ENCODE measurements at regions not wholly inside any gene's neighbourhood (a gene's known extent, or its start where the extent isn't known, plus 50 kb on each side); places are given as distances from the start of the nearest gene placed in this dataset.
"Not testable (repeated sequence)": the region's sequence is repeated elsewhere in the genome, so short reads cannot be mapped to it uniquely, and the experiment has no call there.

DNA sequence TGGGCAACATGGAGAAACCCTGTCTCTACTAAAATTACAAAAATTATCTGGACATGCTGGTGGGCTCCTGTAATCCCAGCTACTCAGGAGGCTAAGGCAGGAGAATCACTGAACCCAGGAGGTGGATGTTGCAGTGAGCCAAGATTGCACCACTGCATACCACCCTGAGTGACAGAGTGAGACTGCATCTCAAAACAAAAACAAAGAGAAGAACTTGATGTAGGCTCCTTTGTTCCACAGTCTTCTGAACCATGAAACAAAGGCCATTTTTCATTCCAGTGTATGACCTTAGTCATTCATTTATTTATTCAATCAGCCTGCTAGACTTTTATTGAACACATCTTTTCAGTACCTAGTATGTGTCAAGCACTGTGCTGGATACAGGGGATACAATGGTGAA is 369.6 kb downstream of the FAT3 start:
- H3K9me3 ChIP-seq (ENCODE audit: low read depth, low read length) = no peaks in the 10 kb centered on the region
- H3K4me3 ChIP-seq = no peak overlapping the region
- H3K9ac ChIP-seq (ENCODE audit: insufficient read length) = no peak overlapping the region
- no peak for DNase-seq (ENCODE audit: low read depth, low spot score)
- TF ChIP-seq FOXP2 (optimal IDR thresholded peaks at IDR 0.05; ENCODE audit: control extremely low read depth, extremely low read length, insufficient read depth) = no peak
- TF ChIP-seq POLR2AphosphoS5 (IDR thresholded peaks at IDR 0.05; ENCODE audit: borderline replicate concordance, low read depth, low read length) = no peak
- TF ChIP-seq EZH2 (IDR thresholded peaks at IDR 0.05) = no peak
- no peak overlapping the region for H3K27ac ChIP-seq
- no peaks in the 10 kb centered on the region for H3K36me3 ChIP-seq (ENCODE audit: insufficient read depth, low read length)

GRCh38 chr11:92595052-92595451 is 370.4 kb downstream of the FAT3 start:
- Histone ChIP-seq H3K9me3 (ENCODE audit: low read depth, low read length) (no peaks in the 10 kb centered on the region), H3K27ac (no peak overlapping the region), H3K4me3 (no peak overlapping the region), H3K36me3 (ENCODE audit: insufficient read depth, low read length) (no peaks in the 10 kb centered on the region), H3K9ac (ENCODE audit: insufficient read length) (no peak overlapping the region)
- TF ChIP-seq POLR2AphosphoS5 (IDR thresholded peaks at IDR 0.05; ENCODE audit: borderline replicate concordance, low read depth, low read length) = no peak
- TF ChIP-seq FOXP2 (optimal IDR thresholded peaks at IDR 0.05; ENCODE audit: control extremely low read depth, extremely low read length, insufficient read depth) = no peak
- no peak for TF ChIP-seq EZH2 (IDR thresholded peaks at IDR 0.05)
- no peak for DNase-seq (ENCODE audit: low read depth, low spot score)

DNA sequence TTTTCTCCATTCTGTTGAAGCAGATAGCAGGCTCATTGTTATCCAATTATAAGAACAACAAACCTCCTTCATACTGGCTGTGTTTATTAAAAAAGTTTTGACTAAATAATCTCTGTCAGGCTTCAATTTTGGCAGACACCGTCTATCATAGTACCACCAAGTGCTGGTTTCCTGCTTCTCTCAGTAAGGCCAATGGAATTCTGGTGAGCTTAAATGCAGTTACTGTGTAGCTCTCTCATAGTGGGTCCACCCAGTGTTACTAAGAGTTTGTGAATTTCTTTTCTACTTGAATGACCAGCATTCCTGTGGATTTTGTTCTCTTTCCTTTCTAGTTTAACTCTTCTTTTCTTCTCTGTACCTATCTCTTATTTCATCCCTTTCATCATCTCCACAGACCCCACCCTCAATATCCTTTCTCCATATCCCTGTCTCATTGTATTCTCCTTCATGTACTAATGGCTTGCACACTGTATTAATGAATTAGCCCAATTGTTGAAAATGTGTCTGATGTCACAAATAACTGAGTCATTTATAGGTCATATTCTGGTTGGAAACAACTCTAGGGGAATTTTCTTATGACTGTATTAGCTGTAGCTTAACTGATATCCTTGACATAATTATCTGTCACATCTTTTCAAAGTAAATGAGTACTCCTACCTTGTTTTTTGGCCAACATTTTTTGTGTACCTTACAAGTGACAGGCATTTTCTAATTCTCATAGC is 372.1 kb downstream of the FAT3 start:
- Histone ChIP-seq H3K9ac (ENCODE audit: insufficient read length) (no peak overlapping the region), H3K27ac (no peak overlapping the region), H3K4me3 (no peak overlapping the region), H3K36me3 (ENCODE audit: insufficient read depth, low read length) (no peaks in the 10 kb centered on the region), H3K9me3 (ENCODE audit: low read depth, low read length) (no peaks in the 10 kb centered on the region)
- no peak for DNase-seq (ENCODE audit: low read depth, low spot score)
- TF ChIP-seq FOXP2 (optimal IDR thresholded peaks at IDR 0.05; ENCODE audit: control extremely low read depth, extremely low read length, insufficient read depth) = no peak

DNA sequence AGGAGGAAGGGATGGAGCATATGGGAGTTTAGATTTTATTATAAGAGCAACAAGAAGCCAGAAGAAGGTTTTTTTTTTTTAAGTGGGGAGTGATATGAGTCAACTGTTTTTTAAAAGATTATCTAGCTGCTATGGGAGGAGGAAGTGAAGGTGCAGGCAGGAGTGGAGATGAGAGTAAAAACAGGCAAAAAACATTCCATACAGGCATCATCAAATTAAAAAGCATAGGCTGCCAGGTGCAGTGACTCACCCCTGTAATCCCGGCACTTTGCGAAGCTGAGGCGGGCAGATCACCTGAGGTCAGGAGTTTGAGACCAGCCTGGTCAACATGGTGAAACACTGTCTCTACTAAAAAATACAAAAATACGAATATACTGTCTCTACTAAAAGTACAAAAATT is 368.4 kb upstream of the MTNR1B start:
- Histone ChIP-seq H3K36me3 (ENCODE audit: insufficient read depth, low read length) (no peaks in the 10 kb centered on the region), H3K4me3 (no peak overlapping the region), H3K9me3 (ENCODE audit: low read depth, low read length) (no peaks in the 10 kb centered on the region), H3K9ac (ENCODE audit: insufficient read length) (no peak overlapping the region), H3K27ac (no peak overlapping the region)
- no peak for TF ChIP-seq FOXP2 (optimal IDR thresholded peaks at IDR 0.05; ENCODE audit: control extremely low read depth, extremely low read length, insufficient read depth)
- TF ChIP-seq EZH2 (IDR thresholded peaks at IDR 0.05) = no peak
- no peak for TF ChIP-seq POLR2AphosphoS5 (IDR thresholded peaks at IDR 0.05; ENCODE audit: borderline replicate concordance, low read depth, low read length)
- DNase-seq (ENCODE audit: low read depth, low spot score) = no peak

- no peak for DNase-seq (ENCODE audit: low read depth, low spot score)
- no peak overlapping the region for H3K9ac ChIP-seq (ENCODE audit: insufficient read length)
- H3K36me3 ChIP-seq (ENCODE audit: insufficient read depth, low read length) = no peaks in the 10 kb centered on the region
- H3K27ac ChIP-seq = no peak overlapping the region
- no peaks in the 10 kb centered on the region for H3K9me3 ChIP-seq (ENCODE audit: low read depth, low read length)
- H3K4me3 ChIP-seq = no peak overlapping the region
- TF ChIP-seq EZH2 (IDR thresholded peaks at IDR 0.05) (no peak), POLR2AphosphoS5 (IDR thresholded peaks at IDR 0.05; ENCODE audit: borderline replicate concordance, low read depth, low read length) (no peak), FOXP2 (optimal IDR thresholded peaks at IDR 0.05; ENCODE audit: control extremely low read depth, extremely low read length, insufficient read depth) (no peak)
Observed at GRCh38 chr11:92605667-92606066, 363.8 kb upstream of the MTNR1B start.

DNA sequence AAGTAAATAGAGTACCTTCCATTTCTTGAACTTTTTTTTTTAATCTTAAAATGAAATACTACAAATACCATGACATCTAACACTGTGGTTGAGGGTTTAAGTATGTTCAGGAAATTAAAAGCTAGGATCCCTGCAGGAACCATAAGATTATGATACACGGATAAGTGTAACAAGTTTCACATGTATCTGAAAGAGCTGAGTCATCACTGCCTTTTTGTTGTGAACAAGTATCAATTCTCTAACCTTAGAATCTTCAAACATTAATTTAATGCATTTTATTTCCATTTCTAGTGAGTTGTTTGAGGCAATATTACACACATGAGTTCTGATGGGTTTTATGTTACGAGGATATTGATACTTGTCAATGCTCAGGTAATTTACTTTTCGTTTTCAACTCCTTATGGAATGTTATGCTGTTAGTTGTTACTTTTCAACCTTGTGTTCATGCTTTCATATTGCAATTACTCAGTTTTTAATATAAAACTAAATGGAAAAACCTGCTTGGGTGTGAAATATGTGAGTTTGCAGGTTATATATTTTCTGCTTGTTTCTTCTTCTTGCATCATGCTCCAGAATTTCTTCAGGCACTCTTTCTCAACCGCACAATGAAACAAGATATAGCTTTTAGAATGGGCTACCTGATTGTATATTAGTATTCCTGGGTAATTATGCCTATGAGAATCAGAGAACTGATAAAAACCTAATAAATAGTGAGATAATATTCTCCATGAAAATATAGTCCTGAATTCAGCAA is 361.3 kb upstream of the MTNR1B start:
- H3K9me3 ChIP-seq (ENCODE audit: low read depth, low read length) = no peaks in the 10 kb centered on the region
- H3K4me3 ChIP-seq = no peak overlapping the region
- H3K27ac ChIP-seq = peak overlapping the region; percentile 71
- no peak for TF ChIP-seq EZH2 (IDR thresholded peaks at IDR 0.05)
- no peak for TF ChIP-seq FOXP2 (optimal IDR thresholded peaks at IDR 0.05; ENCODE audit: control extremely low read depth, extremely low read length, insufficient read depth)
- no peak for TF ChIP-seq POLR2AphosphoS5 (IDR thresholded peaks at IDR 0.05; ENCODE audit: borderline replicate concordance, low read depth, low read length)
- no peak overlapping the region for H3K9ac ChIP-seq (ENCODE audit: insufficient read length)
- H3K36me3 ChIP-seq (ENCODE audit: insufficient read depth, low read length) = no peaks in the 10 kb centered on the region
- DNase-seq (ENCODE audit: low read depth, low spot score) = peak; percentile 18

DNA sequence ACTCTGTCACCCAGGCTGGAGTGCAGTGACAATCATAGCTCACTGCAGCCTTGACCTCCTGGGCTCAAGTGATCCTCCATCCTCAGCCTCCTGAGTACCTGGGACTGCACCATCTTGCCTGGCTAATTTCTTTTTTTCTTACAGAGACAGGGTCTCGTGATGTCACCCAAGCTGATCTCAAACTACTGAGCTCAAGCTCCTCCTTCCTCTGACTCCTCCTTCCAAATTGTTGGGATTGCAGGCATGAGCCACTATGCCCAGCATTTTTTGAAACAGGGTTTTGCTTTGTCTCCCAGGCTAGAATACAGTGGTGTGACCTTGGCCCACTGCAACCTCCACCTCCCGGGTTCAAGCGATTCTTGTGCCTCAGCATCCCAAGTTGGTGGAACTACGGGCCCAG is 358.3 kb upstream of the MTNR1B start:
- no peak overlapping the region for H3K4me3 ChIP-seq
- no peak for TF ChIP-seq FOXP2 (optimal IDR thresholded peaks at IDR 0.05; ENCODE audit: control extremely low read depth, extremely low read length, insufficient read depth)
- no peak overlapping the region for H3K9ac ChIP-seq (ENCODE audit: insufficient read length)
- DNase-seq (ENCODE audit: low read depth, low spot score) = no peak
- no peaks in the 10 kb centered on the region for H3K36me3 ChIP-seq (ENCODE audit: insufficient read depth, low read length)
- no peaks in the 10 kb centered on the region for H3K9me3 ChIP-seq (ENCODE audit: low read depth, low read length)
- H3K27ac ChIP-seq = no peak overlapping the region

- H3K9me3 ChIP-seq (ENCODE audit: low read depth, low read length); DNase-seq (ENCODE audit: low read depth, low spot score); H3K9ac ChIP-seq (ENCODE audit: insufficient read length); H3K36me3 ChIP-seq (ENCODE audit: insufficient read depth, low read length); H3K27ac ChIP-seq; H3K4me3 ChIP-seq: not testable (repeated sequence)
Observed at GRCh38 chr11:92618020-92618419, 351.4 kb upstream of the MTNR1B start.

DNA sequence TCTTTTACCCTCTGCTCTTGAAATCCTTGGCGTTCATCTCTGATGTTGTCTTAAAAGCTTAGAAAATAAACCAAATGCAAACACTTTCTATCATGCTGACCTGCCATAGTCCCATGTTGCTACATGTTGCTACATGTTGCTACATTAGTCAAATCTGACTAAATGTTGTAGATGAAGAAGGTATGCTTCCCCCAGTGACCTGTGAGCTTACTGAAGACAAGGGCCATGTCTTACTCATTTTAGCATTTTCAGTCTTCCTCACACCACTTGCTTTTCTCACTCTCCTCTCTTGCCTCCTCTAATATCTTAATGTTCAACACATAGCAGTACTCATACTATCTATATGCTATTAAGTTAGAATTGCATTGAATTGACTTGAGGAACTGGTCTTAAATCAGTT is 346.4 kb upstream of the MTNR1B start:
- H3K36me3 ChIP-seq (ENCODE audit: insufficient read depth, low read length) = no peaks in the 10 kb centered on the region
- no peak overlapping the region for H3K9ac ChIP-seq (ENCODE audit: insufficient read length)
- no peaks in the 10 kb centered on the region for H3K9me3 ChIP-seq (ENCODE audit: low read depth, low read length)
- no peak for TF ChIP-seq EZH2 (IDR thresholded peaks at IDR 0.05)
- no peak for TF ChIP-seq POLR2AphosphoS5 (IDR thresholded peaks at IDR 0.05; ENCODE audit: borderline replicate concordance, low read depth, low read length)
- no peak for TF ChIP-seq FOXP2 (optimal IDR thresholded peaks at IDR 0.05; ENCODE audit: control extremely low read depth, extremely low read length, insufficient read depth)
- H3K27ac ChIP-seq = no peak overlapping the region
- DNase-seq (ENCODE audit: low read depth, low spot score) = no peak
- no peak overlapping the region for H3K4me3 ChIP-seq

Data from SK-N-MC (cell line).